HEK293 (cell line): ENCODE measurements at regions not wholly inside any gene's neighbourhood (a gene's known extent, or its start where the extent isn't known, plus 50 kb on each side); places are given as distances from the start of the nearest gene placed in this dataset.

Experiments
- CTCF ChIA-PET: fragments of 350-600 bp; formaldehyde crosslinking; extraction: SDS; loops from one replicate; lab custom pipeline; 2021; ENCODE audit warnings: antibody characterized with exemption; lab: Yijun Ruan, JAX
- POLR2A ChIA-PET: fragments of 300-600 bp; formaldehyde crosslinking; extraction: SDS; loops from one replicate; lab custom pipeline; 2020; ENCODE audit warnings: antibody characterized with exemption, inconsistent platforms; lab: Yijun Ruan, JAX
- H3K27ac ChIP-seq: fragments of 200-500 bp; sonication (Bioruptor generic); 2 replicates; pipeline ENCODE4 v1.5.1; 2014; ENCODE audit warnings: low read depth, low read length, control low read depth, inconsistent platforms; ENCODE audit errors: extremely low read depth
- H3K36me3 ChIP-seq, 2 experiments: fragments of 200-500 bp in 1 of 2; sonication (Bioruptor generic) in 1 of 2; 1 replicate in 1 of 2; 2 replicates in 1 of 2; pipeline ENCODE4 v1.5.1; 2014 to 2017; ENCODE audit warnings: inconsistent platforms in 2 of 2, low read length in 2 of 2; ENCODE audit not compliant: control insufficient read depth in 2 of 2, insufficient read depth in 1 of 2
- H3K4me1 ChIP-seq: fragments of 200-500 bp; sonication (Bioruptor generic); 2 replicates; pipeline ENCODE4 v1.5.1; 2014; ENCODE audit warnings: mild to moderate bottlenecking, low read length, inconsistent platforms; ENCODE audit not compliant: control insufficient read depth, insufficient read depth
- H3K4me3 ChIP-seq: 2 replicates; pipeline ENCODE4 v1.5.1; 2011; ENCODE audit warnings: low read depth, mild to moderate bottlenecking, control low read depth, low read length, moderate library complexity
- H3K9me3 ChIP-seq: fragments of 200-500 bp; sonication (Bioruptor generic); 2 replicates; pipeline ENCODE4 v1.5.1; 2014; ENCODE audit warnings: low read depth, low read length, inconsistent platforms; ENCODE audit not compliant: control insufficient read depth, insufficient read depth
- EGR2 ChIP-seq: fragments of 450-650 bp; formaldehyde crosslinking; IDR thresholded peaks from 2 replicates; pipeline ENCODE4 v1.5.1; 2016; ENCODE audit warnings: low read depth, missing biosample characterization, missing genetic modification characterization
- GFI1B ChIP-seq: fragments of 450-650 bp; formaldehyde crosslinking; IDR thresholded peaks from 2 replicates; pipeline ENCODE4 v1.5.1; 2016; ENCODE audit warnings: missing biosample characterization, missing genetic modification characterization
- IKZF3 ChIP-seq: fragments of 450-650 bp; IDR thresholded peaks from 2 replicates; pipeline ENCODE4 v1.5.0; 2018; ENCODE audit warnings: missing biosample characterization, mild to moderate bottlenecking, missing genetic modification characterization, moderate library complexity
- SCRT2 ChIP-seq: fragments of 450-650 bp; formaldehyde crosslinking; IDR thresholded peaks from 2 replicates; pipeline ENCODE4 v1.5.1; 2016; ENCODE audit warnings: missing biosample characterization, missing genetic modification characterization
- SP2 ChIP-seq: fragments of 450-650 bp; formaldehyde crosslinking; IDR thresholded peaks from 2 replicates; pipeline ENCODE4 v1.5.1; 2016; ENCODE audit warnings: missing biosample characterization, missing genetic modification characterization
- ZNF175 ChIP-seq: fragments of 450-650 bp; formaldehyde crosslinking; IDR thresholded peaks from 2 replicates; pipeline ENCODE4 v1.5.1; 2016; ENCODE audit warnings: missing biosample characterization, missing genetic modification characterization
- ZNF211 ChIP-seq: fragments of 450-650 bp; formaldehyde crosslinking; IDR thresholded peaks from 2 replicates; pipeline ENCODE4 v1.5.1; 2016; ENCODE audit warnings: low read depth, missing biosample characterization, missing genetic modification characterization
- ZNF548 ChIP-seq: fragments of 450-650 bp; formaldehyde crosslinking; IDR thresholded peaks from 2 replicates; pipeline ENCODE4 v1.5.1; 2016; ENCODE audit warnings: missing biosample characterization, missing genetic modification characterization
- ZNF555 ChIP-seq: fragments of 450-650 bp; formaldehyde crosslinking; conservative IDR thresholded peaks from 2 replicates; pipeline ENCODE4 v1.5.1; 2017; ENCODE audit warnings: missing biosample characterization, mild to moderate bottlenecking, missing genetic modification characterization, inconsistent platforms
- ZNF610 ChIP-seq: fragments of 450-650 bp; formaldehyde crosslinking; IDR thresholded peaks from 2 replicates; pipeline ENCODE4 v1.5.1; 2016; ENCODE audit warnings: missing biosample characterization, missing genetic modification characterization, borderline replicate concordance
- ZNF791 ChIP-seq: fragments of 450-650 bp; formaldehyde crosslinking; IDR thresholded peaks from 2 replicates; pipeline ENCODE4 v1.5.1; 2016; ENCODE audit warnings: missing biosample characterization, missing genetic modification characterization
- TF ChIP-seq, protein P1 (sequence below): fragments of 450-650 bp; formaldehyde crosslinking; IDR thresholded peaks from 2 replicates; pipeline ENCODE4 v1.5.1; 2016; ENCODE audit warnings: missing biosample characterization, missing genetic modification characterization
- TF ChIP-seq, protein P2 (sequence below): fragments of 450-650 bp; IDR thresholded peaks from 2 replicates; pipeline ENCODE4 v1.5.1; 2018; ENCODE audit warnings: missing biosample characterization, missing genetic modification characterization
- TF ChIP-seq, protein P3 (sequence below): fragments of 450-650 bp; formaldehyde crosslinking; IDR thresholded peaks from 2 replicates; pipeline ENCODE4 v1.5.1; 2016; ENCODE audit warnings: missing biosample characterization, missing genetic modification characterization

DNA sequence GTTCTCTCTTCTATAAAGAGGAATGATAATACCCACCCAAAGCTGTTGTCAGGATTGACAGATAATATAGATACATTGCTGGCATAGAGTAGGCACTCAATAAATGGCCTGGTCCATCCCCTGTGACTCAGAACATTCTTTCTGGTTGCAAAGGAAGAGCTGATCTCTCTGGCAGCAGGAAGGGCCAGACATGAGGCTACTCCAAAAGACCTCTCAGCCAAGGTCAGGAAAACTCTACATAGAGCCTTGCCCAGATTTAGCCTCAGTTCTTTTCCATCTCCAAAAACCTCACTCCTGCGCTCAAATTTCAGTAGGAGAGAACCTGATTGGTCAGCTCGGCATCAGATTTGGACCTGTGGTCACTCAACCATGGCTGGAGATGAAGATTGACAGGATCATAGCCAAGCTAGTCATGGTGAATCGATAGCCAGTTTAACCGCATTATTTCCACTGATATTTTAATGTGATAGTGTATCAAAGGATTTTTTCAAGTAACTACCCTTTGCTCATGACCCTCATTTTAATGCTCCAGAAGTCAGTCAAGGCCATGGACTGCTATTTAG, 319.6 kb downstream of the DRD1 start:
- no peaks in the 10 kb centered on the region for H3K36me3 ChIP-seq
- CTCF ChIA-PET = no interaction called here
- TF ChIP-seq, protein P1, sequence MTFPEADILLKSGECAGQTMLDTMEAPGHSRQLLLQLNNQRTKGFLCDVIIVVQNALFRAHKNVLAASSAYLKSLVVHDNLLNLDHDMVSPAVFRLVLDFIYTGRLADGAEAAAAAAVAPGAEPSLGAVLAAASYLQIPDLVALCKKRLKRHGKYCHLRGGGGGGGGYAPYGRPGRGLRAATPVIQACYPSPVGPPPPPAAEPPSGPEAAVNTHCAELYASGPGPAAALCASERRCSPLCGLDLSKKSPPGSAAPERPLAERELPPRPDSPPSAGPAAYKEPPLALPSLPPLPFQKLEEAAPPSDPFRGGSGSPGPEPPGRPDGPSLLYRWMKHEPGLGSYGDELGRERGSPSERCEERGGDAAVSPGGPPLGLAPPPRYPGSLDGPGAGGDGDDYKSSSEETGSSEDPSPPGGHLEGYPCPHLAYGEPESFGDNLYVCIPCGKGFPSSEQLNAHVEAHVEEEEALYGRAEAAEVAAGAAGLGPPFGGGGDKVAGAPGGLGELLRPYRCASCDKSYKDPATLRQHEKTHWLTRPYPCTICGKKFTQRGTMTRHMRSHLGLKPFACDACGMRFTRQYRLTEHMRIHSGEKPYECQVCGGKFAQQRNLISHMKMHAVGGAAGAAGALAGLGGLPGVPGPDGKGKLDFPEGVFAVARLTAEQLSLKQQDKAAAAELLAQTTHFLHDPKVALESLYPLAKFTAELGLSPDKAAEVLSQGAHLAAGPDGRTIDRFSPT (tag by site-specific recombination) = no peak
- TF ChIP-seq IKZF3 = no peak
- no peak for TF ChIP-seq ZNF175 (tag by site-specific recombination)
- no peak for TF ChIP-seq ZNF555 (tag by site-specific recombination)
- no peak for TF ChIP-seq GFI1B (tag by site-specific recombination)
- TF ChIP-seq, all 188 proteins: peak for 0
- Histone ChIP-seq H3K27ac (no peak overlapping the region), H3K4me3 (no peak overlapping the region), H3K9me3 (no peaks in the 10 kb centered on the region), H3K4me1 (no peaks in the 10 kb centered on the region)
- POLR2A ChIA-PET = no interaction called here

DNA sequence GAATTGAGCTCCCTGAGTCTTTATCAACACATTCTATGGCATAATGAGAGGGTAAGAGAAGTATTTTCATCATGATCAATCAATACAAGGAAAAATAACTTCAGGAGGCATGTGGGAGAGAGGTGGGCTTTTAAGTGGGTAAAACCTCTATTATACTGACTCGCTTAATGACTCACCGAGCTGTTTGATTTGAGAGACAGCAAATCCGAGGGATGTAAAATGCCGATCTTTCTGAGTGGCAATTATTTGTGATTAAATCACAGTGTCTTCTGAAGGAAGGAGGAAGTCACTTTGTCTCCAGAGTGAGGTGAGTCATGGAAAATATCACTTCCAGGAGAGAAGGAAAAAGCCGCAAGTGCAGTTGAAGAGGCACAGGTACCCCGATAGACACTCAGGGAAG, 320.4 kb downstream of the DRD1 start:
- TF ChIP-seq SP2 (tag by site-specific recombination) (no peak), EGR2 (tag by site-specific recombination) (0 out of 2 replicates have a peak, but pooled peaks have one; percentile 8)
- Histone ChIP-seq H3K4me3 (no peak overlapping the region), H3K27ac (no peak overlapping the region), H3K4me1 (no peaks in the 10 kb centered on the region), H3K36me3 (no peaks in the 10 kb centered on the region), H3K9me3 (no peaks in the 10 kb centered on the region)
- ChIA-PET CTCF (no interaction called here), POLR2A (no interaction called here)

DNA sequence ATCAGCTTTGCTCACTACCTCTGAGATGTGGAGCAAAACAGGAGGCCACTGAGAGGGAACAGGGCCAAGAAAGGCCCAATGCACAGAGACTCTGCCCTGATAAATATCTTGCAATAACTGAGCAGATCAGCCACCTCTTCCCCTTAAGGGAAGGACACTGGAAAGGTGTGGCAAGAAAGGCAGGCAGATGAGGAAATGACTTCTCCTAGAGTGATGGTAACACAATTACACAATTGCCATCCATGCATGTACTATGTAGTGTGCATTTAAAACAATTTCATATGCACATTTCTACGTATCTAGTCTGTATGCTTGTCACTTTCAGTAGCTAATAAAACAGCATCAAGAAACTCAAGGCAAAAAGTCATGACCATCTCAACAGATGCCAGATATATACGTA, 322.5 kb downstream of the DRD1 start:
- TF ChIP-seq SCRT2 (tag by site-specific recombination) = no peak
- no peaks in the 10 kb centered on the region for H3K4me1 ChIP-seq
- ChIA-PET CTCF (interaction anchor here (0.6 kb wide), 1 partner anchor 10 kb away, joined by 3 read pairs; no protein-coding TSS in a partner anchor), POLR2A (no interaction called here)
- no peak overlapping the region for H3K4me3 ChIP-seq
- H3K9me3 ChIP-seq = no peaks in the 10 kb centered on the region
- no peaks in the 10 kb centered on the region for H3K36me3 ChIP-seq
- no peak overlapping the region for H3K27ac ChIP-seq

DNA sequence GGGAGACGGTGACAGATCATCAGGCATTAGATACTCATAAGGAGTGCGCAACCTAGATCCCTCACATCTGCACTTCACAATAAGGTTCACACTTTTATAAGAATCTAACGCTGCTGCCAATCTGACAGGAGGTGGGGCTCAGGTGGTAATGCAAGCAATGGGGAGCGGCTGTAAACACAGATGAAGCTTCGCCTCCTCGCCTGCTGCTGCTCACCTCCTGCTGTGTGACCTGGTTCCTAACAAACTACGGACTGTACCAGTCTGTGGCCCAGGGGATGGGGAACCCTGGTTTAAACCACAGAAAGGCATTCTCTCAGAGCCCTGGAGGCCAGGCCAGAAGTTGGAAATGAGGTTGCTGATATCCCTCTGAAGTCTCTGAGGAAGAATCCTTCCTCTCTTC, 323.6 kb downstream of the DRD1 start:
- TF ChIP-seq, protein P2, sequence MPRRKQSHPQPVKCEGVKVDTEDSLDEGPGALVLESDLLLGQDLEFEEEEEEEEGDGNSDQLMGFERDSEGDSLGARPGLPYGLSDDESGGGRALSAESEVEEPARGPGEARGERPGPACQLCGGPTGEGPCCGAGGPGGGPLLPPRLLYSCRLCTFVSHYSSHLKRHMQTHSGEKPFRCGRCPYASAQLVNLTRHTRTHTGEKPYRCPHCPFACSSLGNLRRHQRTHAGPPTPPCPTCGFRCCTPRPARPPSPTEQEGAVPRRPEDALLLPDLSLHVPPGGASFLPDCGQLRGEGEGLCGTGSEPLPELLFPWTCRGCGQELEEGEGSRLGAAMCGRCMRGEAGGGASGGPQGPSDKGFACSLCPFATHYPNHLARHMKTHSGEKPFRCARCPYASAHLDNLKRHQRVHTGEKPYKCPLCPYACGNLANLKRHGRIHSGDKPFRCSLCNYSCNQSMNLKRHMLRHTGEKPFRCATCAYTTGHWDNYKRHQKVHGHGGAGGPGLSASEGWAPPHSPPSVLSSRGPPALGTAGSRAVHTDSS (tag by site-specific recombination) = no peak
- TF ChIP-seq, protein P3, sequence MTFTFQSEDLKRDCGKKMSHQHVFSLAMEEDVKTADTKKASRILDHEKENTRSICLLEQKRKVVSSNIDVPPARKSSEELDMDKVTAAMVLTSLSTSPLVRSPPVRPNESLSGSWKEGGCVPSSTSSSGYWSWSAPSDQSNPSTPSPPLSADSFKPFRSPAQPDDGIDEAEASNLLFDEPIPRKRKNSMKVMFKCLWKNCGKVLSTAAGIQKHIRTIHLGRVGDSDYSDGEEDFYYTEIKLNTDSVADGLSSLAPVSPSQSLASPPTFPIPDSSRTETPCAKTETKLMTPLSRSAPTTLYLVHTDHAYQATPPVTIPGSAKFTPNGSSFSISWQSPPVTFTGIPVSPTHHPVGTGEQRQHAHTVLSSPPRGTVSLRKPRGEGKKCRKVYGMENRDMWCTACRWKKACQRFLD (tag by site-specific recombination) = no peak
- peak; percentile 99 for TF ChIP-seq ZNF610 (tag by site-specific recombination)
- TF ChIP-seq ZNF548 = no peak
- no peak for TF ChIP-seq ZNF211 (tag by site-specific recombination)
- TF ChIP-seq ZNF791 (tag by site-specific recombination) = no peak
- POLR2A ChIA-PET = no interaction called here
- Histone ChIP-seq H3K4me1 (no peaks in the 10 kb centered on the region), H3K4me3 (no peak overlapping the region), H3K36me3 (no peaks in the 10 kb centered on the region), H3K27ac (no peak overlapping the region), H3K9me3 (no peaks in the 10 kb centered on the region)
- CTCF ChIA-PET = interaction anchor here (0.6 kb wide), 1 partner anchor 346 kb away, joined by 3 read pairs; no protein-coding TSS in a partner anchor
